IMR-90 (cell line): ENCODE measurements at regions not wholly inside any gene's neighbourhood (a gene's known extent, or its start where the extent isn't known, plus 50 kb on each side); places are given as distances from the start of the nearest gene placed in this dataset.

Experiments
- ATAC-seq: fragments of 200-7000 bp; cut with Tn5 transposase; 2 replicates; pipeline ENCODE4 v1.9.1; 2020; ENCODE audit warnings: low read depth, mild to moderate bottlenecking, moderate library complexity
- BruUV-seq: library from RNA; stranded (reverse); fragments of 400-500 nt; replicated peaks from 2 replicates; lab custom pipeline; 2021; lab: Mats Ljungman, UMichigan
- CTCF ChIA-PET: fragments of 300-600 bp; formaldehyde crosslinking; extraction: SDS; loops from one replicate; lab custom pipeline; 2021; ENCODE audit warnings: antibody characterized with exemption; lab: Yijun Ruan, JAX
- POLR2A ChIA-PET: fragments of 300-600 bp; sonication (Branson Sonifier 250); formaldehyde crosslinking; loops from one replicate; lab custom pipeline; 2022; ENCODE audit warnings: antibody characterized with exemption; ENCODE audit not compliant: unreplicated experiment; lab: Charles Lee
- DNase-seq: peaks from one replicate; pipeline ENCODE4 v3.0.0; 2013
- H2AFZ ChIP-seq: replicated peaks from 2 replicates; pipeline ENCODE3; 2013; ENCODE audit warnings: low read length, mild to moderate bottlenecking; ENCODE audit not compliant: poor library complexity
- H2AK5ac ChIP-seq: 2 replicates; pipeline ENCODE4 v1.6.1; 2013; ENCODE audit warnings: low read depth, low read length, inconsistent platforms
- H2AK9ac ChIP-seq: replicated peaks from 2 replicates; pipeline ENCODE3; 2013; ENCODE audit warnings: mild to moderate bottlenecking, low read depth, low read length, moderate library complexity; ENCODE audit not compliant: poor library complexity
- H2BK120ac ChIP-seq: 2 replicates; pipeline ENCODE4 v1.6.1; 2013; ENCODE audit warnings: low read depth, low read length, inconsistent platforms
- H2BK15ac ChIP-seq: 3 replicates; pipeline ENCODE4 v1.6.1; 2013; ENCODE audit warnings: low read depth, low read length, inconsistent platforms
- H2BK20ac ChIP-seq: 2 replicates; pipeline ENCODE4 v1.6.1; 2013; ENCODE audit warnings: low read depth, mild to moderate bottlenecking, inconsistent platforms, low read length, moderate library complexity
- H2BK5ac ChIP-seq: 2 replicates; pipeline ENCODE4 v1.6.1; 2013; ENCODE audit warnings: mild to moderate bottlenecking, low read depth, low read length, inconsistent platforms; ENCODE audit not compliant: poor library complexity, severe bottlenecking
- H3K14ac ChIP-seq: replicated peaks from 2 replicates; pipeline ENCODE4 v1.6.1; 2013; ENCODE audit warnings: low read depth, low read length, inconsistent platforms
- H3K18ac ChIP-seq: 2 replicates; pipeline ENCODE4 v1.6.1; 2013; ENCODE audit warnings: low read depth, low read length, control low read depth
- H3K23ac ChIP-seq: 2 replicates; pipeline ENCODE4 v1.6.1; 2013; ENCODE audit warnings: low read depth, low read length, inconsistent platforms
- H3K27ac ChIP-seq: 2 replicates; pipeline ENCODE4 v1.5.1; 2013; ENCODE audit warnings: mild to moderate bottlenecking, control low read depth, low read length; ENCODE audit not compliant: insufficient read depth
- H3K27me3 ChIP-seq: 2 replicates; pipeline ENCODE4 v1.6.1; 2013; ENCODE audit warnings: low read length; ENCODE audit not compliant: control insufficient read depth, insufficient read depth
- H3K36me3 ChIP-seq: 2 replicates; pipeline ENCODE4 v1.6.1; 2013; ENCODE audit warnings: low read length, mixed read lengths; ENCODE audit not compliant: control insufficient read depth, insufficient read depth
- H3K4ac ChIP-seq: 2 replicates; pipeline ENCODE4 v1.6.1; 2013; ENCODE audit warnings: low read depth, low read length, inconsistent platforms
- H3K4me1 ChIP-seq: 2 replicates; pipeline ENCODE4 v1.6.1; 2013; ENCODE audit warnings: low read length, mixed read lengths; ENCODE audit not compliant: control insufficient read depth, insufficient read depth
- H3K4me2 ChIP-seq: 2 replicates; pipeline ENCODE4 v1.6.1; 2013; ENCODE audit warnings: low read depth, mild to moderate bottlenecking, control low read depth, low read length, moderate library complexity
- H3K4me3 ChIP-seq: 2 replicates; pipeline ENCODE4 v1.5.1; 2013; ENCODE audit warnings: low read depth, mild to moderate bottlenecking, control low read depth, low read length, moderate library complexity; ENCODE audit not compliant: insufficient read depth
- H3K56ac ChIP-seq: 2 replicates; pipeline ENCODE4 v1.6.1; 2013; ENCODE audit warnings: low read length, inconsistent platforms; ENCODE audit not compliant: insufficient read depth; ENCODE audit errors: extremely low read depth
- H3K79me1 ChIP-seq, 2 experiments: 2 replicates each; pipeline ENCODE4 v1.6.1; 2013; ENCODE audit warnings: low read length in 2 of 2, inconsistent platforms in 1 of 2, low read depth in 1 of 2
- H3K9ac ChIP-seq: 2 replicates; pipeline ENCODE4 v1.6.1; 2013; ENCODE audit warnings: low read depth, low read length, control low read depth
- H3K9me1 ChIP-seq: 2 replicates; pipeline ENCODE4 v1.6.1; 2013; ENCODE audit warnings: low read length, inconsistent platforms; ENCODE audit not compliant: insufficient read depth
- H3K9me3 ChIP-seq: 2 replicates; pipeline ENCODE4 v1.6.1; 2013; ENCODE audit warnings: low read length; ENCODE audit not compliant: control insufficient read depth, insufficient read depth
- H4K20me1 ChIP-seq: 2 replicates; pipeline ENCODE4 v1.6.1; 2013; ENCODE audit warnings: low read length, inconsistent platforms; ENCODE audit not compliant: insufficient read depth
- H4K5ac ChIP-seq: 2 replicates; pipeline ENCODE4 v1.6.1; 2013; ENCODE audit warnings: mild to moderate bottlenecking, low read depth, low read length, control low read depth
- H4K8ac ChIP-seq, 2 experiments: 2 replicates each; pipeline ENCODE4 v1.6.1; 2013; ENCODE audit warnings: low read depth in 2 of 2, low read length in 2 of 2, control low read depth in 1 of 2, inconsistent platforms in 1 of 2
- H4K91ac ChIP-seq: 2 replicates; pipeline ENCODE4 v1.6.1; 2013; ENCODE audit warnings: low read depth, low read length, inconsistent platforms; ENCODE audit not compliant: insufficient read depth
- BHLHE40 ChIP-seq: fragments of 150-350 bp; IDR thresholded peaks from 2 replicates; pipeline ENCODE4 v1.6.1; 2016; ENCODE audit warnings: mild to moderate bottlenecking, low read depth, low read length
- CEBPB ChIP-seq: IDR thresholded peaks from 2 replicates; pipeline ENCODE4 v1.6.1; 2012; ENCODE audit warnings: low read depth, low read length, improper control_type of control experiment
- CHD1 ChIP-seq: IDR thresholded peaks from 2 replicates; pipeline ENCODE4 v1.6.1; 2012; ENCODE audit warnings: low read depth, low read length, improper control_type of control experiment
- CTCF ChIP-seq: conservative IDR thresholded peaks from 2 replicates; pipeline ENCODE4 v1.5.1; 2012; ENCODE audit warnings: mild to moderate bottlenecking, low read depth, low read length, improper control_type of control experiment
- FOS ChIP-seq: fragments of 150-350 bp; IDR thresholded peaks from 2 replicates; pipeline ENCODE4 v1.6.1; 2016; ENCODE audit warnings: low read depth, low read length
- MAFK ChIP-seq: IDR thresholded peaks from 2 replicates; pipeline ENCODE4 v1.6.1; 2012; ENCODE audit warnings: low read depth, low read length, improper control_type of control experiment
- MAZ ChIP-seq: IDR thresholded peaks from 2 replicates; pipeline ENCODE4 v1.6.1; 2012; ENCODE audit warnings: low read depth, mild to moderate bottlenecking, low read length, improper control_type of control experiment, moderate library complexity, borderline replicate concordance
- MXI1 ChIP-seq: IDR thresholded peaks from 2 replicates; pipeline ENCODE4 v1.6.1; 2012; ENCODE audit warnings: low read depth, mild to moderate bottlenecking, low read length, moderate library complexity, borderline replicate concordance
- NFE2L2 ChIP-seq: fragments of 150-350 bp; IDR thresholded peaks from 2 replicates; pipeline ENCODE4 v1.6.1; 2016; ENCODE audit warnings: low read depth, mild to moderate bottlenecking, low read length
- POLR2A ChIP-seq: IDR thresholded peaks from 2 replicates; pipeline ENCODE4 v1.6.1; 2012; ENCODE audit warnings: mild to moderate bottlenecking, low read depth, low read length
- RAD21 ChIP-seq: IDR thresholded peaks from 2 replicates; pipeline ENCODE4 v1.6.1; 2012; ENCODE audit warnings: low read length, improper control_type of control experiment
- RCOR1 ChIP-seq: IDR thresholded peaks from 2 replicates; pipeline ENCODE4 v1.6.1; 2012; ENCODE audit warnings: mild to moderate bottlenecking, low read length, improper control_type of control experiment; ENCODE audit not compliant: insufficient replicate concordance
- RFX5 ChIP-seq: IDR thresholded peaks from 2 replicates; pipeline ENCODE4 v1.8.0; 2012; ENCODE audit warnings: low read depth, mild to moderate bottlenecking, low read length, moderate library complexity
- SMC3 ChIP-seq: fragments of 150-350 bp; IDR thresholded peaks from 2 replicates; pipeline ENCODE4 v1.6.1; 2016; ENCODE audit warnings: low read depth, mild to moderate bottlenecking, antibody characterized with exemption, low read length, moderate library complexity
- WGBS, 2 experiments: methylation state at CpG; one replicate each; pipeline versions ENCODE4 v1.1.5 to v1.1.7; 2013; ENCODE audit warnings: missing lambda C conversion rate in 2 of 2; ENCODE audit not compliant: insufficient read length in 1 of 2; ENCODE audit errors: extremely low coverage in 2 of 2; 5-methylcytosine and 5-hydroxymethylcytosine counted together
- dilution Hi-C: fragments of 300-500 bp; cut with HindIII; formaldehyde crosslinking; loops from one replicate; pipeline ENCODE4 v1.14.3; 2018; ENCODE audit warnings: low sequenced_read_pairs; ENCODE audit not compliant: unreplicated experiment
- in situ Hi-C: fragments of 300-500 bp; cut with MboI; formaldehyde crosslinking; loops from 3 replicates; pipeline ENCODE4 v1.14.3; 2019; ENCODE audit warnings: low sequenced_read_pairs, inconsistent platforms, mixed read lengths
- intact Hi-C: fragments of 100-400 bp; cut with micrococcal nuclease; formaldehyde crosslinking; loops from 2 replicates; pipeline ENCODE4 v1.10.0; 2022
- TF ChIP-seq, protein P1 (sequence below): fragments of 150-350 bp; IDR thresholded peaks from 2 replicates; pipeline ENCODE4 v1.6.1; 2016; ENCODE audit warnings: low read depth, mild to moderate bottlenecking, low read length, moderate library complexity, borderline replicate concordance
- TF ChIP-seq, protein P2 (sequence below): fragments of 150-350 bp; IDR thresholded peaks from 2 replicates; pipeline ENCODE4 v1.6.1; 2017; ENCODE audit warnings: mild to moderate bottlenecking, antibody characterized with exemption, low read length, low read depth

- ChIA-PET CTCF (no interaction called here), POLR2A (no interaction called here)
- Histone ChIP-seq H3K27ac (no peak overlapping the region), H3K36me3 (no peaks in the 10 kb centered on the region), H2BK5ac (no peak overlapping the region), H4K91ac (no peak overlapping the region), H2AFZ (no peak overlapping the region), H4K8ac (no peak overlapping the region), H3K56ac (no peak overlapping the region), H3K4me2 (no peak overlapping the region), H2AK9ac (no peak overlapping the region), H3K4ac (no peak overlapping the region), H3K4me1 (no peaks in the 10 kb centered on the region), H4K5ac (no peak overlapping the region), H3K4me3 (no peak overlapping the region), H2BK20ac (no peak overlapping the region), H3K14ac (no peak overlapping the region), H3K79me1 (no peaks in the 10 kb centered on the region), H2BK15ac (no peak overlapping the region), H3K9me1 (no peaks in the 10 kb centered on the region), H2BK120ac (no peak overlapping the region), H3K18ac (no peak overlapping the region), H4K20me1 (no peaks in the 10 kb centered on the region), H3K23ac (no peak overlapping the region), H3K27me3 (peaks cover 22% of the 10 kb centered on the region), H3K9ac (no peak overlapping the region), H2AK5ac (no peak overlapping the region), H3K9me3 (no peaks in the 10 kb centered on the region)
- no peak for ATAC-seq
- dilution Hi-C loops (no loop called here), in situ Hi-C loops (no loop called here), intact Hi-C loops (no loop called here)
- TF ChIP-seq RFX5: no peak
- TF ChIP-seq BHLHE40: no peak
- TF ChIP-seq MAFK: no peak
- no peak for TF ChIP-seq CTCF
- TF ChIP-seq POLR2A: no peak
- TF ChIP-seq SMC3: no peak
- no peak for TF ChIP-seq RCOR1
- TF ChIP-seq, protein P1, sequence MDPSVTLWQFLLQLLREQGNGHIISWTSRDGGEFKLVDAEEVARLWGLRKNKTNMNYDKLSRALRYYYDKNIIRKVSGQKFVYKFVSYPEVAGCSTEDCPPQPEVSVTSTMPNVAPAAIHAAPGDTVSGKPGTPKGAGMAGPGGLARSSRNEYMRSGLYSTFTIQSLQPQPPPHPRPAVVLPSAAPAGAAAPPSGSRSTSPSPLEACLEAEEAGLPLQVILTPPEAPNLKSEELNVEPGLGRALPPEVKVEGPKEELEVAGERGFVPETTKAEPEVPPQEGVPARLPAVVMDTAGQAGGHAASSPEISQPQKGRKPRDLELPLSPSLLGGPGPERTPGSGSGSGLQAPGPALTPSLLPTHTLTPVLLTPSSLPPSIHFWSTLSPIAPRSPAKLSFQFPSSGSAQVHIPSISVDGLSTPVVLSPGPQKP: no peak
- TF ChIP-seq, protein P2, sequence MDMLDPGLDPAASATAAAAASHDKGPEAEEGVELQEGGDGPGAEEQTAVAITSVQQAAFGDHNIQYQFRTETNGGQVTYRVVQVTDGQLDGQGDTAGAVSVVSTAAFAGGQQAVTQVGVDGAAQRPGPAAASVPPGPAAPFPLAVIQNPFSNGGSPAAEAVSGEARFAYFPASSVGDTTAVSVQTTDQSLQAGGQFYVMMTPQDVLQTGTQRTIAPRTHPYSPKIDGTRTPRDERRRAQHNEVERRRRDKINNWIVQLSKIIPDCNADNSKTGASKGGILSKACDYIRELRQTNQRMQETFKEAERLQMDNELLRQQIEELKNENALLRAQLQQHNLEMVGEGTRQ: no peak
- no peak for TF ChIP-seq MXI1
- no peak for TF ChIP-seq RAD21
- TF ChIP-seq CEBPB: no peak
- TF ChIP-seq NFE2L2: no peak
- no peak for TF ChIP-seq CHD1
- TF ChIP-seq MAZ: no peak
- no peak for TF ChIP-seq FOS
- no peak for DNase-seq
- BruUV-seq: no TSS peak
- 20% methylated on average over 9 of the region's 22 CpGs; no CpG with 5 or more reads in 1 of the 2 experiments for WGBS, 2 experiments
These were observed 56.2 kb downstream of the ADRA2C start for GRCh38 chr4:3822230-3822947.
